MM.1S (cell line): ENCODE measurements at regions not wholly inside any gene's neighbourhood (a gene's known extent, or its start where the extent isn't known, plus 50 kb on each side); places are given as distances from the start of the nearest gene placed in this dataset.

Experiments used
- EZH2phosphoT487 ChIP-seq: fragments of 300-600 bp; sonication (generic); IDR thresholded peaks from 2 replicates; pipeline ENCODE4 v1.6.1; 2018; ENCODE audit warnings: antibody characterized with exemption, low read length
- TF ChIP-seq, protein P1 (sequence below): fragments of 300-600 bp; sonication (generic); IDR thresholded peaks from 2 replicates; pipeline ENCODE4 v1.5.1; 2016; ENCODE audit warnings: antibody characterized with exemption, low read length, mixed read lengths

DNA sequence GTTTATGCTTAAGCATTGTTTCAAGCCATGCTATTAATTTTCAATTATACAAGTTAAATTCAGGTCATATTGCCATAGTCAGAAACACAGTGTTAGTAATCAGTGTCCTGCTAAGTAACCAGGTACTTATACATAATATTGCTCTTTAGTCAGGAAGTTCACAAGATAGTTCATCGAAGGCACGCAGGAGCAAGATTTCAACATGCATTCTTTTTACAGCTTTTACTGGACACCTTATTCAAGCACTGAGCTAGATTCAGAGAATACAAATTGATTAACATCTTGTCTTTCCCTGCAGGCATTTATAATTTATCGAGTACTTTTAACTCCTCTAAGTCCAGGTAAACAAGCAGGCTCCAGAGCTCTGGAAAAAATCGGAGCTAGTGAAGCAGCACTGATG is 202.3 kb upstream of the BRINP3 start:
- TF ChIP-seq, protein P1, sequence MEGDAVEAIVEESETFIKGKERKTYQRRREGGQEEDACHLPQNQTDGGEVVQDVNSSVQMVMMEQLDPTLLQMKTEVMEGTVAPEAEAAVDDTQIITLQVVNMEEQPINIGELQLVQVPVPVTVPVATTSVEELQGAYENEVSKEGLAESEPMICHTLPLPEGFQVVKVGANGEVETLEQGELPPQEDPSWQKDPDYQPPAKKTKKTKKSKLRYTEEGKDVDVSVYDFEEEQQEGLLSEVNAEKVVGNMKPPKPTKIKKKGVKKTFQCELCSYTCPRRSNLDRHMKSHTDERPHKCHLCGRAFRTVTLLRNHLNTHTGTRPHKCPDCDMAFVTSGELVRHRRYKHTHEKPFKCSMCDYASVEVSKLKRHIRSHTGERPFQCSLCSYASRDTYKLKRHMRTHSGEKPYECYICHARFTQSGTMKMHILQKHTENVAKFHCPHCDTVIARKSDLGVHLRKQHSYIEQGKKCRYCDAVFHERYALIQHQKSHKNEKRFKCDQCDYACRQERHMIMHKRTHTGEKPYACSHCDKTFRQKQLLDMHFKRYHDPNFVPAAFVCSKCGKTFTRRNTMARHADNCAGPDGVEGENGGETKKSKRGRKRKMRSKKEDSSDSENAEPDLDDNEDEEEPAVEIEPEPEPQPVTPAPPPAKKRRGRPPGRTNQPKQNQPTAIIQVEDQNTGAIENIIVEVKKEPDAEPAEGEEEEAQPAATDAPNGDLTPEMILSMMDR, result no peak
- no peak for TF ChIP-seq EZH2phosphoT487
